GM12878 (cell line): ENCODE measurements at regions not wholly inside any gene's neighbourhood (a gene's known extent, or its start where the extent isn't known, plus 50 kb on each side); places are given as distances from the start of the nearest gene placed in this dataset.

Source experiments
- POLR2A ChIP-seq: IDR thresholded peaks from 2 replicates; pipeline ENCODE4 v1.6.1; 2011; ENCODE audit warnings: low read depth, mild to moderate bottlenecking, low read length
- SRF ChIP-seq, 2 experiments: IDR thresholded peaks; 2 replicates each; pipeline ENCODE4 v1.6.1; 2011; ENCODE audit warnings: low read depth in 2 of 2, low read length in 2 of 2, mild to moderate bottlenecking in 1 of 2, moderate library complexity in 1 of 2

- TF ChIP-seq POLR2A = no peak
- TF ChIP-seq SRF (IDR thresholded peaks at IDR 0.05; ENCODE audit: low read depth in 2 of 2, low read length in 2 of 2) = no peak
Measured at GRCh38 chr17:77540531-77540930, 399.8 kb downstream of the SEC14L1 start.
